Lower lobe of right lung (tissue), 2 donors: ENCODE measurements at regions not wholly inside any gene's neighbourhood (a gene's known extent, or its start where the extent isn't known, plus 50 kb on each side); places are given as distances from the start of the nearest gene placed in this dataset.

Source experiments
- ATAC-seq, 2 donors: fragments of 200-7000 bp; cut with Tn5 transposase; one replicate each; pipeline ENCODE4 v1.9.1; 2020 to 2022; ENCODE audit warnings: mild to moderate bottlenecking in 2 of 2, moderate library complexity in 2 of 2
- DNase-seq: peaks from one replicate; pipeline ENCODE4 v3.0.0-alpha.2; 2020
- H3K27ac ChIP-seq: fragments of 200-600 bp; one replicate; pipeline ENCODE4 v1.8.0; 2022
- H3K27me3 ChIP-seq: fragments of 200-600 bp; one replicate; pipeline ENCODE4 v1.8.0; 2022; ENCODE audit warnings: low read depth
- H3K36me3 ChIP-seq: fragments of 200-600 bp; one replicate; pipeline ENCODE4 v1.8.0; 2022; ENCODE audit warnings: mild to moderate bottlenecking
- H3K4me1 ChIP-seq: fragments of 200-600 bp; one replicate; pipeline ENCODE4 v1.8.0; 2022
- H3K4me3 ChIP-seq: fragments of 200-600 bp; one replicate; pipeline ENCODE4 v1.8.0; 2022; ENCODE audit warnings: mild to moderate bottlenecking
- H3K9me3 ChIP-seq: fragments of 200-600 bp; one replicate; pipeline ENCODE4 v1.8.0; 2022
- intact Hi-C: fragments of 100-400 bp; cut with DNase I; formaldehyde crosslinking; loops from one replicate; pipeline ENCODE4 v1.11.0; 2022
- TF ChIP-seq, protein P1 (sequence below): fragments of 200-600 bp; IDR thresholded peaks from one replicate; pipeline ENCODE4 v1.8.0; 2022; ENCODE audit warnings: antibody characterized with exemption, mild to moderate bottlenecking
- donor health status: DM: no; HTN: yes; CAD: no; lungs with severe emphysema.

DNA sequence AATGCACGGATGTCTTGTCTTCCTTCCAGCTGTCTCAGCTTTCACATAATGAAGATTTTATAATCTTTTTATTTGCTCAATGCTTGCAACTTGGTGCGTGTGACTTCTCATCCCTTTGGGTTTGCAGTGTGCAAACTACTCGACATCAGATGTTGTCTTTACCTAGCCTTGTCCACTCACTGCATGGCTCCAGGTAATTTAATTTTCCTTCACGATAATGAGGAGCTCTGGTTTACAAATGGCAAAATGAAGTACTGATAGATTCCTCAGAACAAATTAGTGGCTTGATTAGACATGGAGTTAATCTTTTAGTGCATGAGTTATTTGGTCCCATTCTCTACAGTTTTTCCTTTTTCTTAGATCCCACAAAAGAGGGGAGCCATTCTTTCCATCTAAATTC, 603.0 kb downstream of the CCDC171 start:
- TF ChIP-seq, protein P1, sequence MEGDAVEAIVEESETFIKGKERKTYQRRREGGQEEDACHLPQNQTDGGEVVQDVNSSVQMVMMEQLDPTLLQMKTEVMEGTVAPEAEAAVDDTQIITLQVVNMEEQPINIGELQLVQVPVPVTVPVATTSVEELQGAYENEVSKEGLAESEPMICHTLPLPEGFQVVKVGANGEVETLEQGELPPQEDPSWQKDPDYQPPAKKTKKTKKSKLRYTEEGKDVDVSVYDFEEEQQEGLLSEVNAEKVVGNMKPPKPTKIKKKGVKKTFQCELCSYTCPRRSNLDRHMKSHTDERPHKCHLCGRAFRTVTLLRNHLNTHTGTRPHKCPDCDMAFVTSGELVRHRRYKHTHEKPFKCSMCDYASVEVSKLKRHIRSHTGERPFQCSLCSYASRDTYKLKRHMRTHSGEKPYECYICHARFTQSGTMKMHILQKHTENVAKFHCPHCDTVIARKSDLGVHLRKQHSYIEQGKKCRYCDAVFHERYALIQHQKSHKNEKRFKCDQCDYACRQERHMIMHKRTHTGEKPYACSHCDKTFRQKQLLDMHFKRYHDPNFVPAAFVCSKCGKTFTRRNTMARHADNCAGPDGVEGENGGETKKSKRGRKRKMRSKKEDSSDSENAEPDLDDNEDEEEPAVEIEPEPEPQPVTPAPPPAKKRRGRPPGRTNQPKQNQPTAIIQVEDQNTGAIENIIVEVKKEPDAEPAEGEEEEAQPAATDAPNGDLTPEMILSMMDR = no peak
- H3K9me3 ChIP-seq = no peaks in the 10 kb centered on the region
- H3K36me3 ChIP-seq = no peaks in the 10 kb centered on the region
- intact Hi-C loops = no loop called here
- H3K4me3 ChIP-seq = no peak overlapping the region
- ATAC-seq = no peak
- H3K27me3 ChIP-seq = peaks cover 5% of the 10 kb centered on the region
- DNase-seq = no peak
- H3K27ac ChIP-seq = no peak overlapping the region
- H3K4me1 ChIP-seq = no peaks in the 10 kb centered on the region

DNA sequence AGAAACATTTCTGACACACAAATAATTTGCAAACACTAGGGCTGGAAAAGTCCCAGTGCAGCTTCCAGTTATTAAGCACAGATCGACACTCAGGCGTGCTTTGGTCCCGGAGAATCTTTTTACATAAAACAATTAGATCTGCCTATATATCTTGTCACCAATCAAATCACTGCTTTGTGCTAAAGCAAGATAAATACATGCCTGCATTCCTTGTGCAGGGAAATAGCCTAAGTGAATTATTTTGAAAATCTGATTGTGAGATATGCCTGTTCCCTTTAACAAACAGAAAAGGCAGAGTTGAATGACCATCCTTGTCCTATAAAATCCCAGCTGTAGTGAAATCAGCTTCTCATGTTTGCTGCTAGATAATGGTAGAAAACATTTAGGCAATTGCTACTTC, 604.4 kb downstream of the CCDC171 start:
- Histone ChIP-seq H3K27me3 (peaks cover 5% of the 10 kb centered on the region), H3K4me3 (no peak overlapping the region), H3K9me3 (no peaks in the 10 kb centered on the region), H3K4me1 (no peaks in the 10 kb centered on the region), H3K27ac (no peak overlapping the region), H3K36me3 (no peaks in the 10 kb centered on the region)
- TF ChIP-seq, protein P1 = no peak
- no peak for DNase-seq
- intact Hi-C loops = no loop called here
- no peak for ATAC-seq

DNA sequence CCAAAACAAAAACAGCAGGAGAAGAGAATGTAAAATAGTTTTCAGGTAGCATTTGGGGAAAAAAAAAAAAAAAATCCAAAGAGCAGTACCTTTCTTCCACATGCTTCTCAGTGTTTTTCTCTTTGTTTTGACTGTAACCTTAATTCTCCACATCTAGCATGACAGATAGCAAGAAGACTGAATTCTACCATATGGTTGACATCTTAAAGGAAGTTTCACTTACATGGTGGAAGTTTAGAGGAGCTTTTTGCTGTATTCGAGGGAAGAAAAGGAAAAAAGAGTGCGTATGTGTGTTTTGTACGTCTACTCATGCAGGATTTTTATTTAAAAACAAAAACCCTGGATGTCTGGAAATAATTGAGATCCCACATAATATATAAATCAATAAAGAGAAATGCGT, 604.8 kb downstream of the CCDC171 start:
- intact Hi-C loops = no loop called here
- DNase-seq (no peak), ATAC-seq (no peak)
- no peaks in the 10 kb centered on the region for H3K36me3 ChIP-seq
- no peak overlapping the region for H3K27ac ChIP-seq
- H3K9me3 ChIP-seq = no peaks in the 10 kb centered on the region
- TF ChIP-seq, protein P1 = no peak
- H3K27me3 ChIP-seq = peaks cover 5% of the 10 kb centered on the region
- no peak overlapping the region for H3K4me3 ChIP-seq
- no peaks in the 10 kb centered on the region for H3K4me1 ChIP-seq

DNA sequence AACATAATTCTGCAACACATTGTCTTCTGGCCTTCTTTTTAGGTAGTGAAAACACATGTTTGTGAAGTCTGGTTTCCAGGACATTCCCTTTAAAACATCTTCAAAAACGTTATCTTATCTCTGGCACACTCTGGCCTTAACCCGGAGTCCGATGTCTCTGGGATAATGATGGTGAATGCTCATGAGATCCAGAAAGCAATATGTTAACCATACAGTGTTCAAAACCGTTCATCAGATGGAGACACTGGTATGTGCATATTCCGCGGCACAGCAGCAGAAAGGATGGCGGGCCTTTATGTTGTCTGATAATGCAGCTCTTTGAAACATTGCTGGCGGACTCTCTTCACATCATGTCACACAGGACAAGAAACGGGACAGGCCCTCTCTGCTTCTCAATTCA, 605.2 kb downstream of the CCDC171 start:
- H3K27ac ChIP-seq = no peak overlapping the region
- ATAC-seq (no peak), DNase-seq (no peak)
- TF ChIP-seq, protein P1 = no peak
- intact Hi-C loops = no loop called here
- H3K36me3 ChIP-seq = no peaks in the 10 kb centered on the region
- H3K4me3 ChIP-seq = no peak overlapping the region
- H3K27me3 ChIP-seq = peaks cover 5% of the 10 kb centered on the region
- H3K4me1 ChIP-seq = no peaks in the 10 kb centered on the region
- H3K9me3 ChIP-seq = no peaks in the 10 kb centered on the region

DNA sequence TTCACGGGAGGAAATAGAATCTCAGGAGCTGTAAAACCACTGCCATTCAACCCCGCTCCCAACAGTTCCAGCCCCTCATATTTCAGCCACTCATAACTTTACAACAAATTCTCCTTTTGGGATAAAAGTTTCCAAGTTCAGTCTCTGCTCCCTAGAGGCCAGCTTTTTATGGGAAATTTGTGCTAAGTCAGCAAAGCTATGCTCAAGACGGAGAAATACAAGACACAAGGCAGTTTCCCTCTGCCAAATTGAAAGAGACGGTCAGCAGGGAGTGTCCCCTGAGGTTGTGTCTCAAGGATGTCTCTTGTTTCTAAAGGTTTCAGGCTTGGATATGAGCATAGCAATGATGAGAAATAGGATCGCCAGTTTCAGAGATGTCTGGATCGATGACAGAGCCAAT, 608.6 kb downstream of the CCDC171 start:
- DNase-seq = no peak

More for the DNA sequence above, 608.6 kb downstream of the CCDC171 start:
- intact Hi-C loops = no loop called here
- H3K27ac ChIP-seq = no peak overlapping the region
- H3K27me3 ChIP-seq = no peaks in the 10 kb centered on the region
- H3K9me3 ChIP-seq = no peaks in the 10 kb centered on the region
- H3K4me3 ChIP-seq = no peak overlapping the region
- H3K4me1 ChIP-seq = no peaks in the 10 kb centered on the region
- ATAC-seq = no peak
- TF ChIP-seq, protein P1 = no peak
- H3K36me3 ChIP-seq = no peaks in the 10 kb centered on the region
